Cardiac fibroblast (primary cell): ENCODE measurements at regions not wholly inside any gene's neighbourhood (a gene's known extent, or its start where the extent isn't known, plus 50 kb on each side); places are given as distances from the start of the nearest gene placed in this dataset.
A peak's percentile ranks its signal among the peaks of the same experiment; 100 is the strongest.

Experiments
- DNase-seq, 2 donors: peaks; one replicate each; pipeline versions ENCODE4 v3.0.0 to v3.0.0-alpha.2; 2010; ENCODE audit warnings: low read depth in 2 of 2
- H3K4me3 ChIP-seq, 2 donors: replicated peaks in 1 of 2; 1 replicate in 1 of 2; 2 replicates in 1 of 2; pipeline ENCODE4 v1.5.1; 2011; ENCODE audit warnings: low read depth in 2 of 2, low read length in 2 of 2, mild to moderate bottlenecking in 2 of 2, moderate library complexity in 1 of 2
- TF ChIP-seq, protein P1 (sequence below): IDR thresholded peaks from one replicate; pipeline ENCODE4 v1.5.1; 2011; ENCODE audit warnings: low read depth, mild to moderate bottlenecking, low read length, inconsistent platforms

DNA sequence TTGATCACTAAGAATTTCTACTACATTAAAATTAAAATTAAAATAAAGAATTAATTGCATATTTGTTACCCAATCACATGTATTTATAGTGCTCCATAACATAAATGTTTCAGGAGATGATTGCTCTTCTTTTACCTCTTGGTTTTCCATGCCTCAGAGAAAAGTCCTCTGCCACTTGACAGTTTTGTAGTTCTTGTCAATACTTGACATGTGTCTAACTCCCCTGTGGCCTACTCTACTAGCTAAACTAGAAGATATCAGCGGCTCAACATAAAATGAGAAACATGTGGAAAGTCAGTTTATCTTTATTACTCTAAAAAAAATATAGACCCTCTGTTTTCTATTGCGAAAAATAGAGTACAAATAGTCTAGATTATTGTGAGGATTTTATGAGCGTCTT is 650.6 kb upstream of the NUDT12 start:
- TF ChIP-seq, protein P1, sequence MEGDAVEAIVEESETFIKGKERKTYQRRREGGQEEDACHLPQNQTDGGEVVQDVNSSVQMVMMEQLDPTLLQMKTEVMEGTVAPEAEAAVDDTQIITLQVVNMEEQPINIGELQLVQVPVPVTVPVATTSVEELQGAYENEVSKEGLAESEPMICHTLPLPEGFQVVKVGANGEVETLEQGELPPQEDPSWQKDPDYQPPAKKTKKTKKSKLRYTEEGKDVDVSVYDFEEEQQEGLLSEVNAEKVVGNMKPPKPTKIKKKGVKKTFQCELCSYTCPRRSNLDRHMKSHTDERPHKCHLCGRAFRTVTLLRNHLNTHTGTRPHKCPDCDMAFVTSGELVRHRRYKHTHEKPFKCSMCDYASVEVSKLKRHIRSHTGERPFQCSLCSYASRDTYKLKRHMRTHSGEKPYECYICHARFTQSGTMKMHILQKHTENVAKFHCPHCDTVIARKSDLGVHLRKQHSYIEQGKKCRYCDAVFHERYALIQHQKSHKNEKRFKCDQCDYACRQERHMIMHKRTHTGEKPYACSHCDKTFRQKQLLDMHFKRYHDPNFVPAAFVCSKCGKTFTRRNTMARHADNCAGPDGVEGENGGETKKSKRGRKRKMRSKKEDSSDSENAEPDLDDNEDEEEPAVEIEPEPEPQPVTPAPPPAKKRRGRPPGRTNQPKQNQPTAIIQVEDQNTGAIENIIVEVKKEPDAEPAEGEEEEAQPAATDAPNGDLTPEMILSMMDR = no peak
- no peak for DNase-seq
- no peak overlapping the region for H3K4me3 ChIP-seq

- TF ChIP-seq, protein P1 = no peak
- no peak overlapping the region for H3K4me3 ChIP-seq
- peak in 1 of 2 donors; percentile 13 for DNase-seq
Observed at GRCh38 chr5:104199771-104200170, 637.2 kb upstream of the NUDT12 start.

DNA sequence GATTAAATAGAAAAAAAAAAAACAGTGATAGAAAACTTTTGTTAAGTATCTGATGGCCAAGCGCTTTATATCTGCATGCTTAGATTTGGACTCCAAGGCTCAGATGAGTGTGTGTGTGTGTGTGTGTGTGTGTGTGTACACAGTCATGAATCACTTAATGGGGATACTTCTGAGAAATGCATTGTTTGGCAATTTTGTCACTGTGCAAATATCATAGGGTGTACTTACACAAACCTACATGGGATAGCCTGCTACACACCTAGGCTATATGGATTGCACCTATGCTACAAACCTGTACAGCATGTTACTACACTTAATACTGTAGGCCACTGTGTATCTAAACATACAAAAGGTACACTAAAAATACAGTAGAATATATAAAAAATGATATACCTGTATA is 635.6 kb upstream of the NUDT12 start:
- TF ChIP-seq, protein P1 = no peak
- DNase-seq = no peak
- H3K4me3 ChIP-seq = no peak overlapping the region

DNA sequence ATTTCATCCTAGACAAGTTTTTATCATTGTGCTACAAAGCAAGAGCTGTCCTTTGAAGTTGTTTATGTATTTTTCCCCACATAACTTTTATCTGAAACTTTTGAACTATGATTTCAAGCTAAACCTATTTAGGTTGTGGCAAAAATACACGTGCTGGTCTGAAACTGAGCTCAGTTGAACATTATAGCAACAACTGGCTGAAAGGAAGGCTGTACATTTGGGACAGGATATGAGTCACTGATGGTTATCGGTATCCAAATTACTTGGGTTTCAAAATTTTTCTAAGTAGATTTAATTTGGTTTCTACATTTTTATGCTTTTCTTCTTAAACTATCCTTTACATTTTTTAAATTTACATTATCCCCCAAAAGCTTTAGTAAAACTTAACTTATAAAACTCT is 627.3 kb upstream of the NUDT12 start:
- peak; percentile 39 to 61 for DNase-seq
- TF ChIP-seq, protein P1 = no peak
- H3K4me3 ChIP-seq = no peak overlapping the region

GRCh38 chr5:104189031-104189430 is 626.4 kb upstream of the NUDT12 start:
- no peak overlapping the region for H3K4me3 ChIP-seq
- TF ChIP-seq, protein P1 = no peak
- DNase-seq = peak; percentile 57 to 74

DNA sequence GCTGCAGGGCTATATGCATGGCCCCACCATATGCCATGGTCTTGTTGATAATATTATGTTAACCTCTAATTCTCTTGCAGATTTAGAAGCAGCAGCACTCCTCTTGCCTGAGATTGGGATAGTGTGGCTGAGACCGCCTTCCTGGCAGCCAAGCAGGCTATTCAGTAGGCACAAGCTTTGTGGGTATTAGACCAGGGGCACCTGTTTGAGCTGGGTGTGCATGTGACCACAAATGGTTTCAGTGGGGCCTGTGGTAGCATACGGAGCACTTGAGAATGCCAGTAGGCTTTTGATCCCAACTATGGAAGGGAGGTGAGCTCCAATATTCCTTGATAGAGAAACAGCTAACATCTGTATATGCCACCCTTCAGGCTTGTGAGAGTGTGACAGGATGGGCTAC is 625.1 kb upstream of the NUDT12 start:
- H3K4me3 ChIP-seq = no peak overlapping the region
- TF ChIP-seq, protein P1 = no peak
- no peak for DNase-seq

DNA sequence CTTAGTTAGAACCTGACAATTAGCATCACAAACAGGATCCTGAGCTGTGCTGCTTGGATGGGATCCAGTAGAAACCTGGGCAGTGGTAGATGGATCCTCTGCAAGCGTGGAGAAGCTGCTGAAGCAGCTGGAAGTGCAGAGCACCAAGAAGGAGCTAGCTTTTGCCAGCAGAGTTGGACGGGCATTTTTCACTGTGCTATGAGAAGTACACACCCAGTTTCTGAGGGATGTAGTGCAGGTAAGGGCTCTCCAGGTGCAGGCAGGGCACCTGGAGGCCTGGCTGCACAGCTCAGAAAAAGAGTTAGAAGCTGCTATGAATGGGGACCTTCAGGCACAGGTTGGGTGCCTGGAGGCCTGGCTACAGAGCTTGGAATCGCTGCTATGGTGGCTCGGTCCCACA is 623.9 kb upstream of the NUDT12 start:
- TF ChIP-seq, protein P1 = no peak
- no peak overlapping the region for H3K4me3 ChIP-seq
- no peak for DNase-seq
